ENCODE measurements at regions not wholly inside any gene's neighbourhood (a gene's known extent, or its start where the extent isn't known, plus 50 kb on each side); places are given as distances from the start of the nearest gene placed in this dataset.

- Histone ChIP-seq H3K4me1 (replicated peaks in 1 of 4; ENCODE audit: control insufficient read depth in 3 of 4, insufficient read depth in 4 of 4, low read length in 3 of 4) (no peaks in the 10 kb centered on the region), H3K36me3 (ENCODE audit: control insufficient read depth in 2 of 4, insufficient read depth in 4 of 4, low read length in 3 of 4) (no peaks in the 10 kb centered on the region), H2BK120ac (replicated peaks; ENCODE audit: low read depth, low read length) (no peak overlapping the region), H2BK12ac (ENCODE audit: low read depth, low read length) (no peak overlapping the region), H3K23me2 (ENCODE audit: low read depth, low read length) (no peaks in the 10 kb centered on the region), H3K79me2 (ENCODE audit: control insufficient read depth in 1 of 2, insufficient read depth in 2 of 2, low read length in 2 of 2) (no peaks in the 10 kb centered on the region), H3K27me3 (replicated peaks in 1 of 4; ENCODE audit: control insufficient read depth in 3 of 4, extremely low read depth in 1 of 4, insufficient read depth in 3 of 4, low read length in 3 of 4) (no peaks in the 10 kb centered on the region), H4K20me1 (replicated peaks in 1 of 2; ENCODE audit: control insufficient read depth in 1 of 2, insufficient read depth in 2 of 2, low read length in 2 of 2) (no peaks in the 10 kb centered on the region), H4K8ac (ENCODE audit: extremely low read depth, insufficient read depth, low read length) (no peak overlapping the region), H2BK5ac (ENCODE audit: low read depth, low read length) (no peak overlapping the region), H3K4me3 (ENCODE audit: extremely low read depth in 1 of 4, insufficient read depth in 2 of 4, low read depth in 3 of 4, low read length in 4 of 4) (no peak overlapping the region), H3K18ac (ENCODE audit: extremely low read depth, low read length) (no peak overlapping the region), H2BK15ac (ENCODE audit: low read length) (no peak overlapping the region), H3K23ac (ENCODE audit: insufficient read length) (no peak overlapping the region), H3K9me3 (ENCODE audit: insufficient read depth in 2 of 2, low read depth in 1 of 2, low read length in 1 of 2) (no peaks in the 10 kb centered on the region), H3K14ac (ENCODE audit: insufficient read length) (no peak overlapping the region), H3K79me1 (ENCODE audit: low read depth, low read length) (no peaks in the 10 kb centered on the region), H3K56ac (replicated peaks; ENCODE audit: insufficient read length, low read depth, low read length) (no peak overlapping the region), H2AK5ac (ENCODE audit: low read depth, low read length) (no peak overlapping the region), H4K5ac (ENCODE audit: insufficient read length, low read depth, low read length) (no peak overlapping the region), H3K9ac (replicated peaks in 1 of 4; ENCODE audit: extremely low read depth in 1 of 4, low read depth in 3 of 4, low read length in 3 of 4) (no peak overlapping the region), H2BK20ac (ENCODE audit: low read length) (no peak overlapping the region), H3K4me2 (ENCODE audit: insufficient read depth in 1 of 2, low read depth in 2 of 2, low read length in 2 of 2) (no peak overlapping the region), H3K27ac (ENCODE audit: low read depth, low read length) (no peak overlapping the region), H4K91ac (replicated peaks; ENCODE audit: insufficient read length, low read length) (no peak overlapping the region), H3K4ac (replicated peaks; ENCODE audit: insufficient read length, low read depth, low read length) (no peak overlapping the region), H2AFZ (ENCODE audit: low read length) (no peak overlapping the region)
- ChIA-PET POLR2A (ENCODE audit: partially characterized antibody) (no interaction called here), CTCF (ENCODE audit: partially characterized antibody) (no interaction called here)
- DNase-seq (ENCODE audit: low read depth in 1 of 2, low spot score in 2 of 2) (no peak), FAIRE-seq (no peak)
- 88% methylated on average over 3 of the region's 3 CpGs; no CpG with 5 or more reads in 1 of the 2 experiments for WGBS, 2 experiments (ENCODE audit: extremely low coverage in 1 of 2, insufficient coverage in 1 of 2, insufficient read length in 1 of 2, insufficient replicate concordance in 2 of 2, low coverage in 1 of 2, low lambda C conversion rate in 2 of 2, missing lambda C conversion rate in 1 of 2)
- TF ChIP-seq POU5F1 (IDR thresholded peaks at IDR 0.05; ENCODE audit: low read depth, low read length) (no peak), RFX5 (IDR thresholded peaks at IDR 0.05; ENCODE audit: borderline replicate concordance, low read depth, low read length) (no peak), PHF8 (conservative IDR thresholded peaks at IDR 0.05; ENCODE audit: low read depth, low read length) (no peak), EZH2 (IDR thresholded peaks at IDR 0.05; ENCODE audit: low read depth, low read length, severe bottlenecking) (no peak), RAD21 (IDR thresholded peaks at IDR 0.05 in 1 of 2, conservative IDR thresholded peaks at IDR 0.05 in 1 of 2; ENCODE audit: low read depth in 2 of 2, low read length in 2 of 2) (no peak), MAFK (IDR thresholded peaks at IDR 0.05; ENCODE audit: low read depth, low read length) (no peak), KDM5A (IDR thresholded peaks at IDR 0.05; ENCODE audit: low read length) (no peak), GABPA (IDR thresholded peaks at IDR 0.05; ENCODE audit: borderline replicate concordance, insufficient read depth, low read length) (no peak), NANOG (IDR thresholded peaks at IDR 0.05; ENCODE audit: insufficient read depth, low read depth, low read length, poor library complexity, severe bottlenecking) (no peak), SP4 (IDR thresholded peaks at IDR 0.05; ENCODE audit: low read length) (no peak), YY1 (IDR thresholded peaks at IDR 0.05; ENCODE audit: low read depth, low read length) (no peak), POLR2AphosphoS5 (IDR thresholded peaks at IDR 0.05; ENCODE audit: low read depth, low read length) (no peak), TAF1 (IDR thresholded peaks at IDR 0.05; ENCODE audit: low read depth, low read length) (no peak), HDAC2 (IDR thresholded peaks at IDR 0.05; ENCODE audit: borderline replicate concordance in 1 of 2, low read depth in 2 of 2, low read length in 2 of 2) (no peak), BRCA1 (IDR thresholded peaks at IDR 0.05; ENCODE audit: low read depth, low read length) (no peak)
Measured at GRCh38 chr1:80018348-80018747, 1011.8 kb upstream of the ADGRL4 start.

All from H1 (cell line).